TTC549 (cell line): ENCODE measurements at regions not wholly inside any gene's neighbourhood (a gene's known extent, or its start where the extent isn't known, plus 50 kb on each side); places are given as distances from the start of the nearest gene placed in this dataset.

Experiments
- FAIRE-seq: peaks from 2 replicates; lab custom pipeline; 2012; peaks lifted over from hg19 to GRCh38; lab: Jason Lieb, UNC

DNA sequence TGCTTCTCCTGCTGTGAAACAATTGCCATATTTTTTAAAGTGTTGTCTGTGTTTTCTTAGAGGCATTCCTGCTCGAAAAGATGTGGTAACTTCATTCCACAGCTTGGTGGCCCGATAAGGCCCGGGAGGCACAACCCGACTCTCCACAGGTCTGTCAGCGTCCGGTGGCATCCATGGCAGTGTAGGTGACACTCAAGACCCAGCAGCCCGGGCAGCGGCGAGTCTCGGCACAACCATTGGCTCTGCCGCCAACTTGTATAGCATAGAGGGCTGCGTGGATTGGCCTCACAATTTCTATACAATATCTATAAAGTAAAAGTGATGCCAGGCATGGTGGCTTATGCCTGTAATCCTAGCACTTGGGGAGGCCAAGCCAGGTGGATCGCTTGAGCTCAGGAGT is 262.3 kb upstream of the CHRNA7 start:
- no peak for FAIRE-seq

GRCh38 chr15:31774045-31774444 is 256.3 kb upstream of the CHRNA7 start:
- no peak for FAIRE-seq

DNA sequence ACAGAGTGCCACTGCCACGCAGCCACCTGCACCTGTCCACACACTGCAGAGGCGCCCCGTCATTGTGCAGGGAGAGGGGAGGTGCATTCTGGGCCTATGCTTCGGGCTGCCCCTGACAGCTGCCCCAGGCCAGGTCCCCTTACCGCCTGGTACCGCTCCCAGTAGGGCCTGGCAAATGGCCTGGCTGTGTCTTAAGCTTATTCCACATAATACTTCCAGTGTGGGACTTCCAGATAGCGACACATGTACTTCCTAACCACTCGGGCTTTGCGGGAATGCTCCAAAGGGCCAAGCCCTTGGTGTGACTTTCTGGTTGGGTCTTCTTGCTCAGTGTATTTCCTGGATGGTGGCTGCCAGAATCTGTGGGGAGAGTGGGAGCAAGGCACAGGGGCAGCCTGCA is 254.3 kb upstream of the CHRNA7 start:
- FAIRE-seq = no peak

GRCh38 chr15:31781261-31781660 is 249.1 kb upstream of the CHRNA7 start:
- no peak for FAIRE-seq

DNA sequence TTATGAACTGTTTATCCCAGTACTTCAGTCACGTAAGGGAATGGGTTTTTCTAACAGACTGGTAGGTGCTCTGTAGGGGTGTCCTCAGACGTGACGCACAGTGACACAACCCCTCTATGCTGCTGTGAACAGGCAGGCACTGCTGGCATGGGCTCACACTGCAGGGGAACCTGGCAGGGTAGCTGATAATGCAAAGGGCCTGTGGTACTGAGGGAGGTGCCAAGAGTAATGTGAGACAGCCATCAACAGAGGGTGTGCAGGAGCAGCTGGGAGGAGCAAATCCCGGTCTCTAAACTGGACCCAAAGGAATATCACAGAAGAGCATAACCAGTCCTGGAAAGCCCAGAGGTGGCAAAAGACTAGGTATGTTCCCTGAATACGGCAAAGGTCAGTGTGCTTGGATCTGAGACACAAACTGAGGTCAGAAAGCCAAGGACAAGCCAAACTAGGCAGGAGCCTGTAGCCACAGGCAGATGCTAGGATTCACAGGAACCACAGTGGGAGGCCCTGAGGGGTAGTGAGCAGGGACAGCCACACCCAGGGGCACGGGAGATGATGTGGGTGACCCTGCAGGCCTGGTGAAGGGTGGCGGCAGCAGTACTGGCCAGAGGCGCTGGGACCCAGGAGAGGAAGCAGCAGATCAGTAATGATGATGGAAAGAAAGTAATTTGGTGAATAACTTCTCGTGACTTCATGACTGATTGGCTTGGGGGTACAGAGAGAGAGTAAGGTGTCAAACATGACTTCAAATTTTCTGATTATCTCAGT is 248.1 kb upstream of the CHRNA7 start:
- no peak for FAIRE-seq

DNA sequence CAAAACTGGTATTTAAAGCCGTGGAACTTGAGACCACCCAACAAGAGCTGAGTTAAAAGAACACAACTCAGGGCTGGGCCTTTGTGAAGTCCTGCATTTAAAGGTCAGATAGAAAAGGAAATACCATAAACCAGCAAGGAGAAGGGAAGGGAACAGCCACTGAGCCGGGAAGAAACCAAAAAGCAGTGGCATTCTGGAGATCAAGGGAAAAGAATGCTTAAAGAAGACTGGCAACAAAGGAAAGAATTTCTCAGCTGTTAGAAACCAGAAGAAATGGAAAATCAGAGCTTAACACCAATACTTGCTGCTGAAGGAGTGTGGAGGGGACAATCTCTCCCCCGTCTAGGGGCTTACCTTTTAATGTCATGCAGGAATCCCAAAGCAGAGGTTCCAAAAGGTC is 247.4 kb upstream of the CHRNA7 start:
- no peak for FAIRE-seq

GRCh38 chr15:31786360-31786759 is 244.0 kb upstream of the CHRNA7 start:
- no peak for FAIRE-seq

DNA sequence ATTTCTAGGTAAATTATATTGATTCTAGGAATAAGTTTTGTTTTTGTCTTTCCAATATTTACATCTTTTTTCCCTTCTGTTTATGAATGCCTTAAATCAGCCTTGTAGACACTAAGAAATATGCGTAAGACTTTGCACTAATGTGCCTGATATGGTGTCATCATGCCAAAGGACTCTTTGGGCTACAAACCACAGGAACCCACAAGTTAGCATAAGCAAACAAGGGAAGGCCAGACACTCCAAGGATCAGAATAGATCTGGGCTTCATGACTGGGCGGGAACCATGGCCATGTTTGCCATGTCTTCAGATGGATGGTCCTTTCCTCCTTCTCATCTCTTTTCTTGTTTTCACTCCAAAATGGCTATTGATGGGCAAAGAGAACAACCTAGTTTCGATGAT is 242.2 kb upstream of the CHRNA7 start:
- no peak for FAIRE-seq

DNA sequence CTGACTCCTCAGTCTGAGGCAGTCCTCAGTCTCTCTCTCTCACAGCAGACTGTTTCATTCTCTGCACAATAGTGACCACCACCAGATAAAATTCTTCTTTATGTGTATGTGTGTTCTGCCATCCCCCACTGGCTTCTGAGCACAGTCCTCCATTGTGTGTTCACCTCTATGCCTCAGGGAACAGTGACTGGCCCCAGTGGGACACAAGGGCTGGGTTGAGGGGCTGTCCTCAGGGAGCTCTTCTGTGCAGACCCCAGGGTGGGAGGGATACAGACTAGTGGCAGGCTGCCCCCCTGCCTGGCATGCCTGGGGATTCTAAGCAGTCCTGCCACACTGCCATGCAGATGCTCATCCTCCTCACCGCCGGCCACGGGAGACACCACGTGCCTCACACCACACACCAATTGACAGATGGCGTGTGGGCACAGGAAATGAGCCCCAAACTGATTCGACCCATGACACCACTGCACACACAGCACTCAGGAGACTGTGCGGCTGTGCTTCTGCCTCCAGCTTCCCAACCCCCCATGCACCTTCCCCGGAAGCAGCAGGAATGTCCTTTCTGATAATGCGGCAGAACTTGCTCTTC is 237.6 kb upstream of the CHRNA7 start:
- FAIRE-seq = no peak

GRCh38 chr15:31799319-31799714 is 231.0 kb upstream of the CHRNA7 start:
- no peak for FAIRE-seq

DNA sequence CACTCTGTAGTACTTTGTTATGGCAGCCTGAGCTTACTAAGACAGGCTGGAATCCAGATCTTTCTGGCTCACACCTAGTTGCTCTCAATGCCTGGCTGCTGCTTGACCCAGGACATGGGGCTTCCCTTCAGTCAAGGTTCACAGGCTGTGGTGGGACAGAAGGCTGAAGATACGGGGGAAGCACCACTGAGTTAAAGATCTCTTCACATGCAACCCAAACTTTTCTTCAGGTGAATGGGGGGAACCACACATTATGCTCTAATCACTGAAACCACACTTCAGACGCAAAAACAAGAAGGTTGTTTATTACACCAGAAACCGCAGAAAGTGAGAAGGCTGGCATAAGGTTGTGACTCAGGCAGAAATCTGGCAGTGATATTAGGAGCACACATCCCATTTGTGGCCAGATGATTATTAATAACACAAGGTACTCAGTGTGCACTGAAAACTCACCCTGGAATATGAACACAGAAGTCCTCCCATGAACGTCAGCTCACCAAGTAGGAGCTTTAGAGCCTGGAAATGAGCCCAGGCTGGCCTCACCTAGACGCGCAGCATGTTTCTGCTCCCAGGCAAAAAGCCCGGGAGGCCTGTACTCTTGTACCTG is 230.5 kb upstream of the CHRNA7 start:
- no peak for FAIRE-seq

DNA sequence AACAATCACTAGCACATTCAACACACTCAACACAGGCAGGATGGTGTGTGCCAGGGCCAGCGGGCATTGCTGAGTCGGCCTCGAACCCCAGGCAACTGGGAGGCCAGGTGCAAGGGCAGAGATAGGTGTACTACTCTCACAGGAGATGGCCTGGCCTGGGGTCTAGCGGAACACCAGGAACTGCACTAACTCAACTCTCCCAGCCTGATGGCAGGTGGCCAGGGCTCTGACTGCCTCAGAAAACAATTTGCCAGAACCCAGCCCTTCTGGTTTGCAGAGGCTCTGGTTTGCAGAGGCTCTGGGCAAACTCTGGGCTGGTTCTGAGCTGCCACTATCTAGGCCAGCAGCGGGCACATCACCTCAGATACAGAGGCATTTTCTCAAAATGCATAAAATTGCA is 229.2 kb upstream of the CHRNA7 start:
- no peak for FAIRE-seq

- no peak for FAIRE-seq
Measured at GRCh38 chr15:31802761-31803160, 227.6 kb upstream of the CHRNA7 start.

DNA sequence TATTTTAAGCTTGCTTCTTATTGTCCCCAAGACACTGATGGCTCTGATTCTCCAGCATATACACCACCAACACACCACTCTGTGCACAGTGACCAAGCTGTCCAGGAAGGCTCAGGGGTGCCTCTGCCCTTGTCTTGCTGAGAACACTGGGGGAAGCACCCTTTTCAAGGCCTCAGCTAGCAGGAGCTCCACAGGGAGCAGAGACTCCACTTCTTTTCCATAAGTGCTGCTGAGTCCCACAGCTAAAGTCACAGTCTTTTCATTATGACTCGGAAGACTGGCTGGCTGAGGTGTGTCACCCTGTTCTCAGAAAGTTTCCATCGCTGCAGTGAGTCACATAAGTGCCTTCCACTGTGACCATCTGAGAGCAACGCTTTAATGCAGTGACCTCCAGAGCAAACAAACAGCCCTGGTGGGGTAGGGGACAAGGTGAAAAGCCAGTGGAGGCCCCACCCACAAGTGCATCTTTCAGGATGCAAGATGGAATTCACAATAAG is 226.9 kb upstream of the CHRNA7 start:
- FAIRE-seq = no peak

DNA sequence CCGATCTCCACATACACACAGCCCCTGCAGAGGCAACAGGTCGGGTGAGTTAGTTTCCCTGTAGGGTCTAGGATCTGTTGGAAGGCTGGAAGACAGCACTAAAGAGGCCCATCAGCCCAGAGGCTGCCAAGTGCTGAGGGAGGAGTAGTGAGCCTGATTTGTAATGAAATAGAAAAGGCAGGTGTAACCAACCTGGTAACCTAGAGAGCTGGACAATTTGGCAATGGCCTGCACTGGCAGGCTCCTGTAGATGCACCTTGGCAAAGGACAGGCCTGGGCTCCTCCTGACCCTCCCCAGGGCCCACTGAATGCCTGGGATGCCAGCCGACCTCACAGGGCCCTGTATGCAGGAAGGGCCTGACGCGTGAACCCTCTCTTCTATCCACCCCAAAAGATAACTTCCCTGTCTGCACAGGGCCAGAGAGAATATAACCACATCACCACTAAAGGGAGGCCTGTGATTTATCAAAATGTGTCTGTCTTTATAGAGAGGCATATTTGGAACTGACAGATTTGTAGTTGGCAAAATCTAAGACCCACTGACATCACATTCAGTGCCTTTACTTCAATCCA is 225.1 kb upstream of the CHRNA7 start:
- FAIRE-seq = no peak

DNA sequence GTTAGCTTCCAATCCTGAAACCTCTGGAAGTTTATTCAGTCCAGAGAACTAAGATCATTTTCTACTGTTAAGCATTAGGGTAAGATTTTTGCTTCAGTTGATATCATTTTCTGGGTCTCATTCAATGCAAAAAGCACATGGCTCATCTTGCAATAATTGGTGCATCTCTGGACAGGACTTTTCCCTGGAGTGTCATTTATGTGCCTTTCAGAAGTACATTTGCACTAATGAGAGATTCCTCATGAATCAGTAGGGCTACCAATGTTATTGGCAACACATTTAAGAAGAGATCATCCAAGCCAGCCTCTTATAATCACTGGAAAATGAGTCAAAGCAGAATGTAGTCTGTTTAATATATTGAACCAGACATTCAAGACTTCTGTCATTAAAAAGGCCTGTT is 224.2 kb upstream of the CHRNA7 start:
- FAIRE-seq = no peak

DNA sequence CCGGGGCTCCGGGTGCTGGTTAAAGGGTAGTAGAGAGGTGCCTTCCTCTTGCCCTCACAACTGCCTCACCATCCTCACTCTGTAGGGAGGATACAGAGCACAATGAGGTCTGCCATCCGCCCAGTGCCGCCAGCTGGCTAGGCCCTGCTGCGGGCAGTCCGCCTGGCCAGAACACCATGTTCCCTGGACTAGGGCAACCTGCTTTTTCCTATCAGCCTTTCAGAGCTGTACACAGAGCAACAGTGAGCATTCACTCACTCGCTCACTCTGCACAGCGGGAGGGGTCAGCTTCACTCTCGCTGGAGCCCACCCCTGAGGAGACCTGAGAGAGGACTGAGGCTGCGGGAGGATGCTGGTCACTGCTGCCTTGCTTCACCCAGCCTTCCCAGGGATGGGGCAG is 218.7 kb upstream of the CHRNA7 start:
- no peak for FAIRE-seq

GRCh38 chr15:31814082-31814481 is 216.2 kb upstream of the CHRNA7 start:
- no peak for FAIRE-seq

DNA sequence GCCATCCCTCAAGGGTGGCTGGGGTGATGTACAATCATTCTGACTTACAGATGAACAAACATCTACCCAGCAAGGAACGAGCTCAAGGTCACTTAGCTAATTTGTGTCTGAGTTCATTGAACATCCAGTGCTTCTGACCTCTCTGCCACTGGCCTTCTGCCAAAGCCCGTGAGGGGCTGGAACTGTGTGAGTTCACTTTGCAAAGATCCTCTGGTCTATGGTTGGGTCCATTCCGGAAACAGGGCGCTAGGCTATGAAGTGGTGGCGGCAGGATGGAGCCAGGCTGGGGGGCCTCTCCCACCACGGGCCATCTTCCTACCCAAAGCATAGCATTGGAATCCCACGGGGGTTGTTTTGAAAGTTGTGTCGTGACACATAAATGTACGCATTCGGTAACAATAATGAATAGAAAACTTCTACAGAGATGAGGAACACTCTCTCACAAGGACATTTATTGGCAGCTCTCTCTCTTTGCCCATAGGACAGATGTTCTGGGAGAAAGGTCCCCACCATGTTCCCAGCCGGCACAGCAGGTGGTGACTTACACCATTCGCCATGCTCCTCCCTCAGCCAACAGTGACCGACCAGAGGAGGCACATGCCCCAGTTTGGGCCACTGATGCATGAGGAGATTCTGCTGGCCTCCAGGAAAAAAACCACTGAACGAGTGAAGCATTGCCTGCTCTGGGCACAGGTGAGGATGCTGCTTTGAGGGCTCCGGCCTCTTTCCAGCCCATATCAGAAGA is 214.7 kb upstream of the CHRNA7 start:
- no peak for FAIRE-seq

- FAIRE-seq = no peak
Measured at GRCh38 chr15:31822463-31822862, 207.9 kb upstream of the CHRNA7 start.

DNA sequence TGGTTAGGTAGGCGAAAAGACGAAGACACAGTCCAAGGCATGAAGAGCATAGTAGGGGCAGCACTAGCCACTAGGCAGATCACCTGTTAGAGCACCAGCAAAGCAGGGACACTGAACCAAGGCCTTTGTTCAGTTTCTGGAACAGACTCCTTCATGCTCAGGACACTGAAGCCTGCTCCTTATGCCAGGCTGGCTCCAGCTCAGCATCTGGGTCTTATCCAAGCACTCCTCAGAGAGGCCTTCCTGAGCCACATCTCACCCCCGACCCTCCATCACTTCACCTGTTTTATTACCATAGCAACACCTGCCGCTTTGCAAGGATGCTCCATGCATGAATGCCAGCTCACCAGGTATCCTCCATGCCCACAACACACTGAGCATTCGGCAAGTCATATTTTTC is 206.3 kb upstream of the CHRNA7 start:
- FAIRE-seq = no peak

DNA sequence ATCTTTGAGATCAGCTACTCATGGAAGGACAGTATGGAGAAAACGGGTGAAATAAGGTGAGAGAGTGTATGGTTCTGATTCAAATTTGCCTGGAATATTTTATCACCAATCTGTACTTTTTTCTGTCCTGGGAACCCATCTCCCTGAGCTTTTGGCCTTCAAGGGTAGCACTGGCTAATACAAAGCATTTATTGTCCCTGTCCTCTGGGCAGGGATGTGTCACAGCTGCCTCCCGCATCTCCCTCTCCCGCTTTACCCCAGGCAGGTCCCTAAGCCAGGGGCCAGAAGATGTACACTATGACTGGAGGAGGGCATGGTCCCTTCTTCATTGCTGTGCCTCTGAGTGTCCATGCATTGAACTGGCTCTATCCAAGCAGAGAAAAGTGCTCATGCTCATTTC is 201.7 kb upstream of the CHRNA7 start:
- FAIRE-seq = no peak

GRCh38 chr15:31830591-31830990 is 199.7 kb upstream of the CHRNA7 start:
- no peak for FAIRE-seq
